ENCODE measurements at regions not wholly inside any gene's neighbourhood (a gene's known extent, or its start where the extent isn't known, plus 50 kb on each side); places are given as distances from the start of the nearest gene placed in this dataset.

- Histone ChIP-seq H3K4me3 (no peak overlapping the region), H3K36me3 (no peaks in the 10 kb centered on the region), H3K27me3 (no peaks in the 10 kb centered on the region), H3K27ac (no peak overlapping the region), H3K4me1 (peaks cover 8 to 39% (median 20%) of the 10 kb centered on the region in 4 donors), H3K9me3 (no peaks in the 10 kb centered on the region)
- DNase-seq = no peak
- in situ Hi-C loops (cut with MboI; ENCODE audit: low pct_ligation_motif_present in 1 of 4, low pct_unique_long_range_greater_than_20kb in 1 of 4, low sequenced_read_pairs in 3 of 4) (no loop called here), intact Hi-C loops (cut with DNase I; ENCODE audit: low total_unique reads) (no loop called here)
- TF ChIP-seq EP300 (IDR thresholded peaks at IDR 0.05; ENCODE audit: low read depth) (no peak), POLR2A (IDR thresholded peaks at IDR 0.05) (no peak), CTCF (IDR thresholded peaks at IDR 0.05) (no peak), POLR2AphosphoS5 (IDR thresholded peaks at IDR 0.05) (no peak)
- WGBS, 2 donors (ENCODE audit: low coverage in 1 of 2) = 84 to 92% methylated on average over 5 to 13 of the region's 13 CpGs
Observed at GRCh38 chr1:228862542-228863505, 127.5 kb downstream of the RHOU start.

GRCh38 chr1:228863776-228864175, 128.5 kb downstream of the RHOU start:
- DNase-seq = no peak
- H3K4me1 ChIP-seq = peaks cover 8 to 39% (median 20%) of the 10 kb centered on the region in 4 donors
- in situ Hi-C loops (cut with MboI; ENCODE audit: low pct_ligation_motif_present in 1 of 4, low pct_unique_long_range_greater_than_20kb in 1 of 4, low sequenced_read_pairs in 3 of 4) = no loop called here
- no peaks in the 10 kb centered on the region for H3K36me3 ChIP-seq
- no peak overlapping the region for H3K27ac ChIP-seq
- intact Hi-C loops (cut with DNase I; ENCODE audit: low total_unique reads) = no loop called here
- H3K27me3 ChIP-seq = no peaks in the 10 kb centered on the region
- no peaks in the 10 kb centered on the region for H3K9me3 ChIP-seq
- 95 to 100% methylated on average over 4 to 7 of the region's 7 CpGs for WGBS, 2 donors (ENCODE audit: low coverage in 1 of 2)
- no peak overlapping the region for H3K4me3 ChIP-seq
- TF ChIP-seq POLR2A (IDR thresholded peaks at IDR 0.05) (no peak), CTCF (IDR thresholded peaks at IDR 0.05) (no peak), EP300 (IDR thresholded peaks at IDR 0.05; ENCODE audit: low read depth) (no peak), POLR2AphosphoS5 (IDR thresholded peaks at IDR 0.05) (no peak)

GRCh38 chr1:228865627-228866330, 130.5 kb downstream of the RHOU start:
- Histone ChIP-seq H3K4me3 (no peak overlapping the region), H3K27me3 (no peaks in the 10 kb centered on the region), H3K27ac (no peak overlapping the region), H3K9me3 (no peaks in the 10 kb centered on the region), H3K4me1 (peaks cover 8 to 34% (median 13%) of the 10 kb centered on the region in 4 donors), H3K36me3 (no peaks in the 10 kb centered on the region)
- intact Hi-C loops (cut with DNase I; ENCODE audit: low total_unique reads) (no loop called here), in situ Hi-C loops (cut with MboI; ENCODE audit: low pct_ligation_motif_present in 1 of 4, low pct_unique_long_range_greater_than_20kb in 1 of 4, low sequenced_read_pairs in 3 of 4) (no loop called here)
- TF ChIP-seq CTCF (IDR thresholded peaks at IDR 0.05) (no peak), POLR2A (IDR thresholded peaks at IDR 0.05) (no peak), EP300 (IDR thresholded peaks at IDR 0.05; ENCODE audit: low read depth) (no peak), POLR2AphosphoS5 (IDR thresholded peaks at IDR 0.05) (no peak)
- DNase-seq = no peak
- WGBS, 2 donors (ENCODE audit: low coverage in 1 of 2) = 80 to 93% methylated on average over 5 to 7 of the region's 7 CpGs

GRCh38 chr1:228866468-228866867, 131.2 kb downstream of the RHOU start:
- Histone ChIP-seq H3K9me3 (no peaks in the 10 kb centered on the region), H3K27ac (no peak overlapping the region), H3K4me1 (peaks cover 5 to 35% (median 9%) of the 10 kb centered on the region in 4 donors), H3K4me3 (no peak overlapping the region), H3K27me3 (no peaks in the 10 kb centered on the region), H3K36me3 (no peaks in the 10 kb centered on the region)
- no peak for TF ChIP-seq EP300 (IDR thresholded peaks at IDR 0.05; ENCODE audit: low read depth)
- no peak for TF ChIP-seq CTCF (IDR thresholded peaks at IDR 0.05)
- TF ChIP-seq POLR2AphosphoS5 (IDR thresholded peaks at IDR 0.05) = no peak
- TF ChIP-seq POLR2A (IDR thresholded peaks at IDR 0.05) = no peak
- 81% methylated on average over 11 of the region's 11 CpGs; no CpG with 5 or more reads in 1 of the 2 donors for WGBS, 2 donors (ENCODE audit: low coverage in 1 of 2)
- intact Hi-C loops (cut with DNase I; ENCODE audit: low total_unique reads) (no loop called here), in situ Hi-C loops (cut with MboI; ENCODE audit: low pct_ligation_motif_present in 1 of 4, low pct_unique_long_range_greater_than_20kb in 1 of 4, low sequenced_read_pairs in 3 of 4) (no loop called here)
- no peak for DNase-seq
